GM18873 (cell line): ENCODE measurements at regions not wholly inside any gene's neighbourhood (a gene's known extent, or its start where the extent isn't known, plus 50 kb on each side); places are given as distances from the start of the nearest gene placed in this dataset.
"Not testable (repeated sequence)": the region's sequence is repeated elsewhere in the genome, so short reads cannot be mapped to it uniquely, and the experiment has no call there.

Experiments
- ATAC-seq: cut with Tn5 transposase; IDR thresholded peaks from one replicate; pipeline ENCODE4 v1.9.1; 2021; ENCODE audit warnings: mild to moderate bottlenecking, moderate library complexity, moderate number of reproducible peaks; ENCODE audit not compliant: unreplicated experiment, low FRiP score

GRCh38 chr1:220942278-220942677, 63.0 kb downstream of the HLX start:
- ATAC-seq, result no peak

GRCh38 chr1:220942914-220943313, 63.7 kb downstream of the HLX start:
- ATAC-seq, result not testable (repeated sequence)

GRCh38 chr1:220943319-220943996, 64.2 kb downstream of the HLX start:
- ATAC-seq, result no peak

- no peak for ATAC-seq
Observed at GRCh38 chr1:220950576-220950975, 71.3 kb downstream of the HLX start.

- ATAC-seq, result no peak
Observed at GRCh38 chr1:220952961-220953643, 73.9 kb downstream of the HLX start.

- ATAC-seq, result no peak
Observed at GRCh38 chr1:220954321-220955075, 75.3 kb downstream of the HLX start.

- ATAC-seq, result no peak
Observed at GRCh38 chr1:220955116-220955515, 75.9 kb downstream of the HLX start.

- ATAC-seq, result no peak
Observed at GRCh38 chr1:220956501-220957232, 77.4 kb downstream of the HLX start.

GRCh38 chr1:220957233-220957605, 78.0 kb downstream of the HLX start:
- ATAC-seq, result no peak

GRCh38 chr1:220958234-220958633, 79.0 kb downstream of the HLX start:
- no peak for ATAC-seq

GRCh38 chr1:220962031-220962751, 82.9 kb downstream of the HLX start:
- ATAC-seq, result no peak

GRCh38 chr1:220966041-220966440, 86.8 kb downstream of the HLX start:
- no peak for ATAC-seq

- ATAC-seq, result no peak
Observed at GRCh38 chr1:220966473-220966872, 87.2 kb downstream of the HLX start.

- no peak for ATAC-seq
Observed at GRCh38 chr1:220966881-220967611, 87.8 kb downstream of the HLX start.

GRCh38 chr1:220967911-220968310, 88.7 kb downstream of the HLX start:
- ATAC-seq, result no peak

GRCh38 chr1:220969281-220969680, 90.0 kb downstream of the HLX start:
- ATAC-seq, result not testable (repeated sequence)

GRCh38 chr1:220970311-220970710, 91.1 kb downstream of the HLX start:
- no peak for ATAC-seq

- ATAC-seq, result no peak
Observed at GRCh38 chr1:220971221-220971620, 92.0 kb downstream of the HLX start.

GRCh38 chr1:220974431-220974830, 95.2 kb downstream of the HLX start:
- no peak for ATAC-seq

GRCh38 chr1:220976390-220976789, 97.1 kb downstream of the HLX start:
- ATAC-seq, result no peak
